ENCODE measurements at regions not wholly inside any gene's neighbourhood (a gene's known extent, or its start where the extent isn't known, plus 50 kb on each side); places are given as distances from the start of the nearest gene placed in this dataset.

GRCh38 chr6:95797054-95797453 lies 218.7 kb upstream of the FUT9 start:
- TF ChIP-seq CTCF (IDR thresholded peaks at IDR 0.05) (no peak), POLR2A (IDR thresholded peaks at IDR 0.05) (no peak)

Data from adrenal gland (tissue), 5 donors.